Choroid plexus epithelial cell (primary cell): ENCODE measurements at regions not wholly inside any gene's neighbourhood (a gene's known extent, or its start where the extent isn't known, plus 50 kb on each side); places are given as distances from the start of the nearest gene placed in this dataset.

Source experiments
- DNase-seq: peaks from one replicate; pipeline ENCODE4 v3.0.0-alpha.2; 2010; ENCODE audit warnings: low read depth
- H3K4me3 ChIP-seq: 2 replicates; pipeline ENCODE4 v1.5.1; 2011; ENCODE audit warnings: low read depth, mild to moderate bottlenecking, control low read depth, low read length, moderate library complexity
- CTCF ChIP-seq: conservative IDR thresholded peaks from 2 replicates; pipeline ENCODE4 v1.5.1; 2011; ENCODE audit warnings: low read depth, mild to moderate bottlenecking, control low read depth, inconsistent platforms, low read length, moderate library complexity

GRCh38 chr3:159785273-159785708, 203.3 kb upstream of the IL12A start:
- TF ChIP-seq CTCF = no peak
- peak; percentile 64 for DNase-seq
- H3K4me3 ChIP-seq = no peak overlapping the region

DNA sequence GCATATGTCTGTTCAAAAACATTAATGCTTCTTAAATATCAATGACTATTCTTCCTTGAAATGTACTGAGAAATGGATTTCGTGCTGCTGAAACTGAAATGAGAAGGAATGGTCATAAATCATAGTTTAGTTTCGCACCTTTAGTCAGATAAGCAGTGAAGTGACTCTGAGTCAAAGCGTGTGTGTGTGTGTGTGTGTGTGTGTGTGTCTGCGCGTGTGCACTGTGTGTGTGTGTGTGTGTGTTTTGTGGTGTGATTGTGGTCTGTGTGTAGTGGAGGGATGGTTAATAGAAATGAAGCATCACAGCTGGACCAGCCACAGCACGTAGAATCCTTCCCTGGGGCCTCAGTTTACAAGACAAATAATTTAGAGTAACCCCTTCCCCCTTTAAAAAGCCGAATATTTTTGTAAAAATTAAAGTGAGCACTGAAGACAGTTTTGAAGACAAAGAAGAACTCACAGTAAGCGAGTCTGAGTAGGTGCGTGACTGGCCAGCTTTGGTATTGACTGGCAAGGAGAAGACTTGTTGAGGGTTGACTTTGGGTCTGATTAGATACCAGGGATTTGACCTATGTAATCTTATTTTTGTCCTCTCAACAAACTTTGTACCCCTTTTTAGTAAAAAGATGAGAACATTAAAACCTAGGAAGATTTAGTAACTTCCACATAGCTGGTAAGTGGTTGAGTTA, 202.0 kb upstream of the IL12A start:
- H3K4me3 ChIP-seq = no peak overlapping the region
- DNase-seq = no peak
- TF ChIP-seq CTCF = no peak

GRCh38 chr3:159787178-159787574, 201.5 kb upstream of the IL12A start:
- H3K4me3 ChIP-seq = no peak overlapping the region
- TF ChIP-seq CTCF = no peak
- peak; percentile 93 for DNase-seq

GRCh38 chr3:159787794-159788205, 200.8 kb upstream of the IL12A start:
- H3K4me3 ChIP-seq = no peak overlapping the region
- TF ChIP-seq CTCF = no peak
- peak; percentile 96 for DNase-seq

DNA sequence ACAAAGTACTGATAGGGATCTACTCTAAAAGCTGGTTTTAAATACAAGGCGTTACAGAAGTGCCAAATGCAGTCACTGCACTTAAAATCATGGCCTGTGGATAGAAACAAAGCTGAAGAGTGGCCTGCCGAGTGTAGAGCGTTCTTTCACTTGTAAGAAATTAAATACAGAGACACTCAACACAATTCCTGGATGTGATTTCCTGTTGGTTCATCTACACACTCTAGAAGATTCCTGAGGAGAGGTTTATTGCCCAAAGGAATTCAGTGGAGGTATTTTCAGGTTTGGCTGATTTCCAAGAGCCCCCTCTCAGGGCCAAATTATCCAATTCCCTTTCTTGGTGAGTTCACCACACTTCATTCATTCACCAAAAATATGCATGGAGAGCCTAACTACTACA, 200.3 kb upstream of the IL12A start:
- H3K4me3 ChIP-seq = no peak overlapping the region
- TF ChIP-seq CTCF = no peak
- peak; percentile 64 for DNase-seq

GRCh38 chr3:159789017-159789416, 199.6 kb upstream of the IL12A start:
- H3K4me3 ChIP-seq = no peak overlapping the region
- DNase-seq = peak; percentile 41
- TF ChIP-seq CTCF = no peak
